GM18861 (cell line): ENCODE measurements at regions not wholly inside any gene's neighbourhood (a gene's known extent, or its start where the extent isn't known, plus 50 kb on each side); places are given as distances from the start of the nearest gene placed in this dataset.

Source experiments
- ATAC-seq: cut with Tn5 transposase; IDR thresholded peaks from one replicate; pipeline ENCODE4 v1.9.1; 2021; ENCODE audit not compliant: unreplicated experiment

DNA sequence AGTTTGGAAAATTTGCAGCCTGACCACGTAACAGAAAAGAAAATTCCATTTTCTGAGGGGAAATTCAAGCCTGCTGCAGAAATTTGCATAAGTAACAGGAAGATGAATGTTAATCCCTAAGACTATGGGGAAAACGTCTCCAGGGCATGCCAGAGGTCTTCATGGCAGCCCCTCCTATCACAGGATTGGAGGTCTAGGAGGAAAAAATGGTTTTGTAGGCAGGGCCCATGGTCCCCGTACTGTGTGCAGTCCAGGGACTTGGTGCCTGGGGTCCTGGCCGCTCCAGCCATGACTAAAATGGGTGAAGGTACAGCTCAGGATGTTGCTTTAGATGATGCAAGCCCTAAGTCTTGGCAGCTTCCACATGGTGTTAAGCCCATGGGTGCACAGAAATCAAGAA lies 437.3 kb upstream of the SEMA3A start:
- ATAC-seq, result no peak

DNA sequence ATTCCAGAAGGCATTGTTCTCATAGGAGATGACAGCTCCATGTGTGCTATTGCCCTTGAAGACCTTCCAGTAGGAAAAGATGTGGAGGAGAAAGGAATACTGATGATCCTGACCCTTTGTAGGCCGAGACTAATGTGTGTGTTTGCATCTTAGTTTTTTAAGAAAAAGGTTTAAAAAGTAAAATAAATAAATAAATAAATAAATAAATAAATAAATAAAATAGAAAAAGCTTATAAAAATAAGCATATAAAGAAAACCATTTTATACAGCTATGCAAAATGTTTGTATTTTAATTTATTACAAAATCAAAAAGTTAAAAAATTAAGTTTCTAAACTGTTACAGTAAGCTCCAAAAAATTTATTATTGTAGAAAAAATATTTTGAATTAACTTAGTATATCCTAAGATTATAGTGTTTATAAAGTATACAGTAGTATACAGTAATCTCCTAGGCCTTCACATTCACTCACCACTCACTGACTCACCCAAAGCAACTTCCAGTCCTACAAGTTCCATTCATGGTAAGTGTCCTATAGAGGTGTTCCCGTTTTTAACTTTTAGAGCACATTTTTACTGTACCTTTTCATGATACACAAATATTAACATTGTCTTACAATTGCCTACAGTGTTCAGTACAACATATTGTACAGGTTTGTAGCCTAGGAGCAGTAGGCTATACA lies 435.2 kb upstream of the SEMA3A start:
- no peak for ATAC-seq

DNA sequence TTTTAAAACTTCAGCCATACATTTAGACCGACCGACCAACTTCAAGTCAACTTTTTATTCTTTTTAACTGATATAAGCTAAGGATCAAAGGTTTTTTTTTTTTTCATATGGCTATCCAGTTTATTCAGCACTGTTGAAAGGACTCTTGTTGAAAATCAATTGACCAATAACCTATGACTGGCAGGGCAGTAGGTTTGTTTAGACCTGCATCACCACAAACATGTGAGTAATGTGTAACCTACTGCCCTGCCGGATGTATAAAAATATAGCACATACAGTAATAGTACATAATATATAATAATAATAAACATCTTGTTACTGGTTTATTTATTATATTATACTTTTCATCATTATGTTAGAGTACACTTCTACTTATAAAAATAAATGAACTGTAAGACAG lies 434.6 kb upstream of the SEMA3A start:
- no peak for ATAC-seq

DNA sequence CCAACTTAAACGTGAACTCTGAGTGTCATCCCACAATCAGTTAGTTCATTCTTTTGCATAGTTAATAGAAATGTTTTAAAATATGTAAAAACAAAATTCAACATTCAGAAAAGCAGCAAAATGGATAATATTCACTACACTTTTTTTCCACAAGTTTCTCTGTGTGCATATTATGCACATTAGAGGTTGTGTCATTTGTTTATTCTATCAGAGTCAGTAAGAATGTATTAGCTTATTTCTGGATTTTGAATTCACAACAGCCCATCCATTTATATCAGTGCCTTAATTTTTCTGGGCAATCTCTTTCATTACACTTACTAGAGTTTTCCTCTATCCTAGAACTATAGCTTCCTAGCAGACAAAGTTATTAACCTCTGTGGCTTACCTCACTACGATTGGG lies 432.7 kb upstream of the SEMA3A start:
- no peak for ATAC-seq

DNA sequence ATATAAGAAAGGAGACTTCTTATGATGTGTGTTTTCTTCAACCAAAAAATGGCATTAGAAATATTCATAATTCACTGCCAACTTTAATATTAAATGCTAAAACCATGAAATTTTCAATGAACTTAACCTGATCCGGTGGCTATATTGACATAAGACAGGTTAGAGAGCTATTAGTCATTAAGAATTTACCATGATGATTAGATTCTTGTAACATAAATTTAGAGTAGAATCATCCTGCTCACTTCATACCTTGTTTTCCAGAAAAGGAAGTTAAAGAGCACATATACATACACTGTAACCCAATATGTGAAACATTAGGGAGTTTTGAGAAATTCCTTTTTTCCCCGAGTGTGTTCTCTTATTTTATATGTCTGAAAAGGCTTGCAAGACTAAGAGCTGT lies 430.3 kb upstream of the SEMA3A start:
- no peak for ATAC-seq

DNA sequence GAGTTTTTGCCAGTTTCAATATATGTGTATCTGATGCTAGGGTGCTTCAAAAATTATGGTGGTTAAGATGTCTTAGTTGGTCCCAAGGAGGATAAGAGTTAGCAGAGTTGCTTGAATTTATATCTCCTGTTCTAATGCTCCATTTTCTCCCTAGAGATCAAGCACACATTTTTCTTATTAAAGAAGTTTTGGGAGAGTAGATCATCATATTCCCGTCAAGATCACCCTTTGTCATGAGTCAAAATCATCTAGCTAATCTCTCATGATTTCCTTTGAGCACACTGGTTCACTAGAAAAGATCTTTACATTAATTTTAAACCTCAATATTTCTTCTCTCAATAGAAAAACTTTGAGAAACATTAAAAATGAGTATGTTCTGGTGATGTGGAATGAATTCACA lies 429.9 kb upstream of the SEMA3A start:
- no peak for ATAC-seq

DNA sequence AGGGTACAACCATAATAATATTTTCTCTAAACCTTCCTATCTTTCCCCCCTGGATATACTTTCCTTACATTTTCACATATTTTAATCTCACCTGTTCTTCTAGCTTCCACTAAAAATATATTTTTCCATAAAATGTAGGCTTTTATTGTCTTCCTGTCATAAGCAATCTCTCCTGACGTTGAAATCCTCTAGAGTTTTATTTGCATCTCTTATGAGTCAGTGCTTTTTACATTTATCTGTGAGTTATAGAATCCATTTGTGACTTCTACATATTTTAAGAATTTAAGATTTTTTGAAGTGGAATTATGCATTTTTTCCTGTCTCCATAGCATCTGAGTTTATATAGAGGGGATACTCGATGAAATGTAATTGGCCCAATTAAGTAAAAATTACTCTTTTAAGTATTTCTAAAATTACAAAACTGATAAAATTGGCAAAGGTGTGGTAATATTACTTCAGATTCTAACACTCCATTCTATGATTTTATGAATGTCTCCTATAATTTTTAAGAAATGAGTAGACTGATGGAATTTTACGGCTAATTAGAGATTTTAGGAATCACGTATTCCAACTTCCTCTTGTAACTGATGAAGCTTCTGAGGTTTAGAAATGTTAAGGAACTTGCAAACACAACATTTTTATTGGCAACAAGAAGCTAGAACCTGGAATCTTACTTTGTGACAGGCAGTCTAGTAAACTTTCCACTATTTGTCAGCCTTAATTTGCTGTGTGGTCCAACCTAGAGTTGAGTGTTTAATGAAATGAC lies 422.9 kb upstream of the SEMA3A start:
- ATAC-seq, result no peak

DNA sequence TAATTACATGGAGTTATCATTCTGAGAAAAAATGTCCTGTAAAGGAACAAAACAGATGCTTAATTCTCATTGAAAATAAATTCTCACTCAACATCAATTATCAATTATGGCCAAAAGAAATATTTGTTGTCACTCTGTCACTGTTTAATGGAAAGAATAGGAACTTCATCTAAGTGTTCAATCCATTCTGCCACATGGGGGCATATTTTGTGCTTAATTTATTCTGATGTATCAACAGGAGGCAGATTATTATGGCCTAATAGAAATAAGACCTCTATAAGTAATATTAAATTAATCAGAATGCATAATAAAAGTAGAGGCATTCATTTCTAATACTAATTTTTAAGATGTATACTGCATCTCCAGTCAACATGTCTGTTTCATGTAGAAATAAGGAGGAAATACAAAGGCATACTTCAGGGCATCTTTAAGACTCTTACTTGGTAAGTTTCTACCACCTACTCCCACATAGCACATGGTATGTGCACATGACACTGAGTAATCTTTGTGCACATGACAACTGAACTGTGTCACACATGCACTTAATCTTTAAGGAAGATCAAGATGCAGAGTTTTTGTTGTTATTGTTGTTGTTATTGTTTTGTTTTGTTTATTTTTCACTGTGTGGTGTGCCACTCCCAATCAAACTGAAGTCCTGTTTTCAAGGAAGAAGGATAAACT lies 420.4 kb upstream of the SEMA3A start:
- ATAC-seq, result no peak

DNA sequence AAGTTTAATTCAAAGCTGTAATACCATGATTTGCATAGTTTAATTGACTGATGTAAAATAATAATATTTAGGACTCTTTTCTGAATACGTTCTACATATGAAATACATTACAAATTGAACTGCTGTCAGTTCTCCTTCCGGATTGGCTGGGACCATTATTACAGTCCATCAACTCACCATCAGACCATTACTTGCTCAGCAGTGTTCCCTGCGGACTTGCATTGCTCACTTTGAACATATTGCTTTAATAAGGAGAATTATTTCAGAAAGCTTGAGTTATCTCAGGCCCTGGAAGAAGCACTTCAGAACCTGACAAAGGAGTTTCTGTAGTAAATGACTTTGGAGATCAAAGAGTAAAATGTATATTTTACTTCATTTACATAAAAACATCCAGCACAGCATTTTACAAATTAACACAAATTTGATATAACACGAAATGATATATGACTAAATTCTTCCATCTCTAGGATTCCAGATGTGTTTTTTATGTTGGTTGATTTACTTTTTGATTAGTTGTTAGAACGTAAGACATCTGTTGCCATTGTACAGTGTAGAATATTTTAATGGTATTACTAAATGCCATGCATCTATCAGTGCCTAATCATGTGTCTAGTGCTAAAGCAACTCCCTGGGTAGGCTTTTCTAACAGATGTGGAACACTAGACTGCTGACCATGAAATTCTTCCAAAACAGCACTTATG lies 418.5 kb upstream of the SEMA3A start:
- ATAC-seq, result no peak

DNA sequence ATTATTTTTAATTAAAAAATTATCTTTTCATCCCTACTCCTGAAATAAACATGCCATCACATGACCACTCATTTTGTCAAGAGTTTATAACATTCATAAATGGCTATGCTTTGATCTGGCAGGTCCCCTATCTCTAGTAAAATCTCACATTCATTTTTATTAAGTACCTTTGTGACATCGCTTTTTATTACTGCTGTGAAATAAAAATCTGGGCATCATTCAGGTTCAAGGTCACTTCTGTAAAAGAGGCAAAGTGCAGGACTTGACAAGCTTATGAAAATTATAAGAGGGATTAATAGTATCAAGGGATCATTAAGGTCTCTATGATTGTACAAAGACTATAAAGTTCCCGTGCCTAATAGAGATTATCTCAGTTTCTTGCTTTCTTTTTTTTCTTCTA lies 416.8 kb upstream of the SEMA3A start:
- ATAC-seq, result no peak

DNA sequence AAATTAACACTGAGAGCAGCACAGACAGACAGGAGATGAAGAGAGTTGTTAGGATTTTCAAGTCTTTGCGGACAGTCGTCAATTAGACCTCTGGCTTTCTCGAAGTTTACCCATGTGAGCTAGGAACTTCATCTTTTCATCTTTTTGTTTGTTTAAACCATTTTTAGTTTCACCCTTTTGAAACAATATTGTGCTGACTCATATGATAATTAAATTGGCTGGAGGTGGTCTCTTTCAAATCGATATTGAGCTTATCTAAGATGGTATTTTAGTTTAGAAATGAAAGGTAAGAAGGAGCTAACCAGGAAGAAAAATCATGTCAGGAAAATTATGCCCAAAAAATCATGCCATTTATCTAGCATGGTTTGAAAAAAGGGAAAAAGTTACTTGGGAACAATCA lies 415.8 kb upstream of the SEMA3A start:
- ATAC-seq, result no peak

DNA sequence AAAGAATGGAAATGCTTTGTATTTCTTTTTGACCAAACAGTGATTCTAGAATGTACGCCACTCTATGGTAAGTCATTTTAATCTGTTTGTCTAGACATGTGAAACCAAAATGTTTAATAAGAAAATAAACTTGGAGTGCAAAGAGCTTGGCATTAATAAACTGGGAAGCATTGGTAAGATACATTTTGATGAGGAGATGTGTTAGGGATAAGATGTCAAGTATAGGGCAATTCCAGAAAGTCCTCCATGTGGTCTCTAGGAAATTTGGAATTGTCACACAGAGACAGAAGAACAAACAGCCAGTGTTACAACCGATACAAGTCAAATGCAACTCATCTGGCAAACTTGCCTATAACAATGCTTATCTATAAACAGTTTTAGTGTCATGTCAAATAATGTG lies 410.7 kb upstream of the SEMA3A start:
- ATAC-seq, result no peak

DNA sequence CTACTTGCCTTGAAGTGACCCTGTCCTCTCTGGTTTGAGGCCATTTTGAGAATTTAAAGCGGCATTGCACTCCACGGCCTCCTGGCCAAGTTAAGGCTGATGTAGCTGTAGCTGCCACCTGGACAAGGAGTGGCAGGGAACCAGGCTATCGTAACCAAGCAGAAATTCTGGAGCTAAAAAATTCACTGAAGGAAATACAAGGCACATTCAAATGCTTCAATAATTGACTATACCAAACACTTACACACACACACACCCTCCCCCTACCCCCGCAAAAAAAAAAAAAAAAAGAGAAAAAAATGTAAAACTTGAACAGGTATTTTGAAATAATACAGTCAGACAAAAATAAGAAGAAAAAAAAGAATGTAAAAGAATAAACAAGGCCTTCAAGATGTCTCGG lies 409.0 kb upstream of the SEMA3A start:
- ATAC-seq, result no peak

DNA sequence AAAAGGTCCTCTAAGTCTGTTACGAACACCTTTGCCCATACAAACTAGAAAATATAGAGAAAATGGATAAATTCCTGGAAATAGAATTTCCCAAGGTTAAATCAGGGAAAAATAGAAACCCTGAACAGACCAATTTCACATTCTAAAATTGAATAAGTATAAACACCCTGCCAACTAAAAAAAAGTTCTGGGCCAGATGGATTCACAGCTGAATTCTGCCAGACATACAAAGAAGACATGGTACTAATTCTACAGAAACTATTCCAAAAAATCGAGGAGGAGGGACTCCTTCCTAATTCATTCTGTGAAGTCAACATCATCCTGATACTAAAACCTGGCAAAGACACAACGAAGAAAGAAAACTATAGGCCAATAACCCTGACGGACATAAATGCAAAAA lies 400.4 kb upstream of the SEMA3A start:
- no peak for ATAC-seq

DNA sequence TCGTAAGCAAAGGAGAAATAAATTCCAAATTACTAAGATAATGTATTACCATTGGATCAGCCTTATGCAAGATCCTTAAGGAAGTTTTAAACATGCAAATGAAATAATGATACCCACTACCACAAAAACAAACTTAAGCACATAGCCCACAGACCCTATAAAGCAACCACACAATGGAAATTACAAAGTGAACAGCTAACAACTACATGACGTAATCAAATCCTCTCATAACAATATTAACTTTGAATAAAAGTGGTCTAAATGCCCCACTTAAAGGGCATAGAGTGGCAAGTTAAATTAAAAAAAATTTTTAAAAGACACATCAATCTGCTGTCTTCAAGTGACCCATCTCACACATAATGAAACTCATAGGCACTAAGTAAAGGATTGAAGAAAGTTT lies 397.3 kb upstream of the SEMA3A start:
- ATAC-seq, result no peak

DNA sequence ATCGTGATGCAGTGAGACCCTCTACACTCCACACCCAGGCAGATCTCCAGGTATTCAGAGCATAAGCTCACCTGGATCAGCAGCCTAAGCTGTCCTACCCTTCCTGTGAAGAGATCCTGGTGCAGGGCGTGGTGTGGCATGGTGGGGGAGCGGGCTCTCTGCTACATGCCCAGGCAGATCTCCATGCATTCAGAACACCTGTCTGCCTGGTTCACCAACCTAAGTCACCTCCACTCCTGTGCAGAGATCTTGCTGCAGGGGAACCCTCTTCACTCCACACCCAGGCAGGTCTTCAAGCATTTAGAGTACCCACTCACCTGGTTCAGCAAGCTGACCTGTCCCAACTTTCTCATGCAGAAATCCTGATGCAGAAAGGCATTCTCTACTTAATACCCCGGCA lies 394.4 kb upstream of the SEMA3A start:
- ATAC-seq, result no peak

DNA sequence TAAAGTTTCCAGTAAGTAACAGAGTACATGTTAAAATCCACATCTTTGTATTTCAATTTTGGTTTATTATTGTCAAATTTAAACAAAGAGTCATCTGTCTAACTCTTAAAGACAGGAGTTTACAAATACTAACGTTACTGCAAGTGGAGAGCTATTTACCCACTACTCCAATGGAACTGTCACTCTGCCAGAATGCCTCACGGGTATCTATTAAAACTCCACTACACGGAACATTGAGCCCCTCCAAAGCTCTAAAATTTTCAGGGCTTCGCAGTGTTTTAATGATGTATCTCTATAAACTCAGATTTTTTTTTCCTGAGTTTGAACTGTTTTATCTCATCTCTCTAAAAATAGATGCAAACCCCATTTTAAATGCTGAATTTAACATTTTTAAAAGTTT lies 388.7 kb upstream of the SEMA3A start:
- ATAC-seq, result no peak

DNA sequence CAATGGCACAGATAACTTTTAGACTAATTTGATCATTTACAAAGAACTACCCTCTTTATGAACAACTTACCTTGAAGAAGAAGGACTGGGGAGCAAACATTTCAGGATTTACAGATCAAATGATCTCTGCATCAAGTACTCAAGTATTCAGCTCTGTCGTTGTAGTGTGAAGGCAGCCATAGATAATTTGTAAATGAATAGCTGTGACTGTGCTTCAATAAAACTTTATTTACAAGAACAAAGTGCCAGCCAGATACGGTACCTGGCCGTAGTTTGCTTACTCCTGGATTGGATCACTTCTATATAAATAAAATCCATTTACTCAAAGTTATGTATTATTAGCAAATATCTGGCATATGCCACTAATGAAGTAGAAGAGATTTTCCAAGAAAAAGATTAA lies 388.2 kb upstream of the SEMA3A start:
- ATAC-seq, result no peak

DNA sequence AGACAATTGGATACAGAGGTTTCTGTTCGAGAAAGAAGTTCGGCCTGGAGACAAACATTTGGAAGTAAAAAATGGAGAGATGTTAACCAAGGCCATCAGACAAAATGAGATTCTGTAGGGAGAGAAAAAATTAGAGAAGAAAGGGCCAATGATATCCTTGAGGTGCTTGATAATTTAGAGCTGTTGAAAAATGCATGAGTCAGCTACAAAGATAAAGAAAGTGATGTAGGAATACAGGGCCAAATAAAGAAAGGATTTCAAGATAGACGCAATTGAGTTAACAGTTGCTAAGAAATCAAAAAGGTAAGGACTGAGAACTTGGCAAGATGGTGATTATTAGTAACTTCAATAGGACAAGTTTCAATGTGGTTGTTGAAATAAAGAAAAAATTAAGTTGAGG lies 384.2 kb upstream of the SEMA3A start:
- no peak for ATAC-seq

DNA sequence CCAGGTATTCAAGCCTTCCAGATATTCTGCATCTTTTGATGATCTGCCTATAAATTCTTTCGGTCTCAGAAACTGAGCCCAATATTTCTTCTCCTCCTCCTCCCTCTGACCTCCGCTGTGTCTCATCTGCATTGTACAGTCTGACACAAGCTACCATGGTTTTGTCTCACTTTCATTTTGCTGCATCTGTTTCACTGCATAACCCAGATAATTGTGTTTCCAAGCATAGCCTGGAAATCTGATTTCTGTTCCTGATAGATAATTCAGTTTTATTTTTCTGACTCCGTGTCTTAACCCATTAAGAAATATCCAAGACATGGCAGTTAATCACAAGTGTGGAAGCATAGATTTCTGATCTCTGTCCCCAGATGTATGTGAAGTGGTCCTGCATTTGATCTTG lies 374.2 kb upstream of the SEMA3A start:
- no peak for ATAC-seq

DNA sequence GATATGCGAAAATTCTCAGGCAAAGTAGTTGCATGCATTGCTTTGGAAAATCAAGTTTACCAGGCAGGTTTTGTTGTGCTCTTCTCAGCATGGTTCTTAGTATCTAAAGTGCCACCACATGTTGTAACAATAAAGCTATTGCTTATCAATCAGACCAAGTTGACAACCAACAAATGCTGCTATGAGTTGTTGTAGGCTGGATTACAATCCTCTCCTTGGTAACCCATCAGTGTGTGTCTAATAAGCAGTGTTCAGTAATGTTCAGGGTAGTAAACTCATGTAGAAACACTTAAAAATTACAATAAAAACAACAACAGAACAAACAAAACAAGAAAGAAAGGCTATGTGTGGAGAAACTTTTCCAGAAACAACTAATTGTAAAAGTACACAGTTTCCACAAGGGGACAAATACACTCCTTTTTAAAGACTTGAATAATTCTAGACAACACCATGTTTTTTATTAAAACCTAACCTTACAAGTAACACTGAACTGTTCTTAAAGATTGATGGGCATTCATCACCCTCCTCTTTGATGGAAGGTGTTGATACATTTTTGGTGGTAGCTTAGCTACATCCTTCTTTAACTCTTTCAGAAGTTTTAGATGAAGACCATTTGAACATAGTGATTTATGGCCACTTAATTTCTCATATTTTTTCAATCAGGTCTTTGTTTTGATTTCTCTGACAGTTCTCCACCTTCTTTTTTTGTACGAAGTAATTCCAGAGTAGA lies 370.9 kb upstream of the SEMA3A start:
- ATAC-seq, result no peak
